SK-N-SH (cell line): ENCODE measurements at regions not wholly inside any gene's neighbourhood (a gene's known extent, or its start where the extent isn't known, plus 50 kb on each side); places are given as distances from the start of the nearest gene placed in this dataset.
A peak's percentile ranks its signal among the peaks of the same experiment; 100 is the strongest.
"Not testable (repeated sequence)": the region's sequence is repeated elsewhere in the genome, so short reads cannot be mapped to it uniquely, and the experiment has no call there.

Experiments
- CTCF ChIA-PET: fragments of 300-600, 350-600 bp; formaldehyde crosslinking; extraction: SDS; loops from one replicate; lab custom pipeline; 2021; lab: Yijun Ruan, JAX
- POLR2A ChIA-PET: fragments of 350-600 bp; sonication (Branson Sonifier 250); formaldehyde crosslinking; extraction: SDS; loops from one replicate; lab custom pipeline; 2020; ENCODE audit warnings: antibody characterized with exemption, inconsistent platforms; lab: Yijun Ruan, JAX
- DNase-seq: peaks from one replicate; pipeline ENCODE4 v3.0.0; 2012
- H2AFZ ChIP-seq: fragments of 200-600 bp; sonication (generic); 2 replicates; pipeline ENCODE4 v1.8.1; 2016; ENCODE audit warnings: antibody characterized with exemption, mild to moderate bottlenecking, low read depth
- H3F3A ChIP-seq: fragments of 200-600 bp; sonication (generic); replicated peaks from 2 replicates; pipeline ENCODE3; 2016; ENCODE audit warnings: antibody characterized with exemption, mild to moderate bottlenecking; ENCODE audit not compliant: insufficient read depth
- H3K27ac ChIP-seq, 2 experiments: fragments of 200-500 bp in 1 of 2; fragments of 200-600 bp in 1 of 2; sonication (Bioruptor generic) in 1 of 2; sonication (generic), shearing (Covaris generic) in 1 of 2; 2 replicates each; pipeline versions ENCODE4 v1.5.1 to v1.6.1; 2014 to 2016; ENCODE audit warnings: low read depth in 2 of 2, inconsistent platforms in 1 of 2, low read length in 1 of 2, mild to moderate bottlenecking in 1 of 2, mixed read lengths in 1 of 2
- H3K27me3 ChIP-seq: fragments of 200-600 bp; sonication (generic), shearing (Covaris generic); 2 replicates; pipeline ENCODE4 v1.6.1; 2016; ENCODE audit warnings: mixed run types; ENCODE audit not compliant: insufficient read depth
- H3K36me3 ChIP-seq, 2 experiments: fragments of 200-500 bp in 1 of 2; fragments of 200-600 bp in 1 of 2; sonication (Bioruptor generic) in 1 of 2; sonication (generic) in 1 of 2; replicated peaks in 1 of 2; 2 replicates each; pipeline versions ENCODE3 to v1.5.1; 2014 to 2016; ENCODE audit warnings: low read length in 1 of 2, mild to moderate bottlenecking in 1 of 2; ENCODE audit not compliant: insufficient read depth in 2 of 2, control insufficient read depth in 1 of 2
- H3K4me1 ChIP-seq, 2 experiments: fragments of 200-500 bp in 1 of 2; fragments of 200-600 bp in 1 of 2; sonication (Bioruptor generic) in 1 of 2; sonication (generic), shearing (Covaris generic) in 1 of 2; 2 replicates each; pipeline versions ENCODE4 v1.5.1 to v1.6.1; 2014 to 2016; ENCODE audit warnings: low read depth in 1 of 2, low read length in 1 of 2, mixed run types in 1 of 2; ENCODE audit not compliant: insufficient read depth in 2 of 2, control insufficient read depth in 1 of 2
- H3K4me2 ChIP-seq: fragments of 200-600 bp; sonication (generic), shearing (Covaris generic); 2 replicates; pipeline ENCODE4 v1.6.1; 2017; ENCODE audit warnings: mixed run types
- H3K4me3 ChIP-seq, 2 experiments: fragments of 200-500 bp in 1 of 2; fragments of 200-600 bp in 1 of 2; sonication (Bioruptor generic) in 1 of 2; sonication (generic), shearing (Covaris generic) in 1 of 2; 2 replicates each; pipeline versions ENCODE4 v1.5.1 to v1.8.1; 2014 to 2016; ENCODE audit warnings: low read depth in 2 of 2, inconsistent platforms in 1 of 2, low read length in 1 of 2, mild to moderate bottlenecking in 1 of 2, mixed read lengths in 1 of 2, moderate library complexity in 1 of 2
- H3K79me2 ChIP-seq: fragments of 200-600 bp; sonication (generic); 2 replicates; pipeline ENCODE4 v1.8.1; 2017; ENCODE audit warnings: mild to moderate bottlenecking; ENCODE audit not compliant: insufficient read depth
- H3K9ac ChIP-seq: fragments of 200-600 bp; sonication (generic); 2 replicates; pipeline ENCODE4 v1.6.1; 2017; ENCODE audit warnings: mixed run types
- H3K9me2 ChIP-seq: fragments of 200-600 bp; sonication (generic); 2 replicates; pipeline ENCODE4 v1.6.1; 2017; ENCODE audit warnings: mixed run types
- H3K9me3 ChIP-seq: fragments of 200-600 bp; sonication (generic); 2 replicates; pipeline ENCODE4 v1.6.1; 2017; ENCODE audit warnings: mixed run types, mild to moderate bottlenecking, moderate library complexity
- H4K20me1 ChIP-seq: fragments of 200-600 bp; sonication (generic); 2 replicates; pipeline ENCODE4 v1.6.1; 2017; ENCODE audit warnings: mild to moderate bottlenecking, mixed run types; ENCODE audit not compliant: insufficient read depth
- CHD2 ChIP-seq: fragments of 150-350 bp; IDR thresholded peaks from 2 replicates; pipeline ENCODE4 v1.6.1; 2018; ENCODE audit warnings: low read length; ENCODE audit not compliant: partially characterized antibody
- EP300 ChIP-seq, 2 experiments: IDR thresholded peaks; 2 replicates each; pipeline versions ENCODE4 v1.4.0 to v1.6.1; 2012; ENCODE audit warnings: borderline replicate concordance in 1 of 2, low read depth in 1 of 2, low read length in 1 of 2
- EZH2phosphoT487 ChIP-seq: fragments of 200-600 bp; sonication (generic); IDR thresholded peaks from 2 replicates; pipeline ENCODE4 v1.6.1; 2017; ENCODE audit warnings: low read depth, mixed run types, mild to moderate bottlenecking, antibody characterized with exemption, moderate library complexity, borderline replicate concordance
- FOSL2 ChIP-seq: IDR thresholded peaks from 2 replicates; pipeline ENCODE4 v1.4.0; 2012; ENCODE audit warnings: low read depth, mild to moderate bottlenecking, moderate library complexity, borderline replicate concordance
- GABPA ChIP-seq: IDR thresholded peaks from 2 replicates; pipeline ENCODE4 v1.4.0; 2012; ENCODE audit warnings: low read depth, mild to moderate bottlenecking
- JUND ChIP-seq: IDR thresholded peaks from 2 replicates; pipeline ENCODE4 v1.4.0; 2012
- PBX3 ChIP-seq: IDR thresholded peaks from 2 replicates; pipeline ENCODE4; 2012
- RXRA ChIP-seq: IDR thresholded peaks from 2 replicates; pipeline ENCODE4 v1.4.0; 2012; ENCODE audit warnings: low read depth, mild to moderate bottlenecking, borderline replicate concordance
- SMC3 ChIP-seq: IDR thresholded peaks from 2 replicates; pipeline ENCODE4 v1.6.1; 2012; ENCODE audit warnings: low read depth, low read length, improper control_type of control experiment
- TAF1 ChIP-seq: IDR thresholded peaks from 2 replicates; pipeline ENCODE4 v1.6.1; 2012; ENCODE audit warnings: low read depth, mild to moderate bottlenecking, low read length, moderate library complexity, borderline replicate concordance
- TCF12 ChIP-seq: IDR thresholded peaks from 2 replicates; pipeline ENCODE4 v1.4.0; 2012
- TEAD4 ChIP-seq: IDR thresholded peaks from 2 replicates; pipeline ENCODE4 v1.4.0; 2012; ENCODE audit warnings: mild to moderate bottlenecking, borderline replicate concordance; ENCODE audit not compliant: insufficient read depth
- WGBS: methylation state at CpG from one replicate; pipeline ENCODE4 v1.1.6; 2017; ENCODE audit warnings: low lambda C conversion rate; 5-methylcytosine and 5-hydroxymethylcytosine counted together
- TF ChIP-seq, protein P1 (sequence below): fragments of 200-600 bp; sonication (generic); IDR thresholded peaks from 2 replicates; pipeline ENCODE4 v1.6.1; 2017; ENCODE audit warnings: antibody characterized with exemption, mild to moderate bottlenecking, moderate library complexity

- H3K4me2 ChIP-seq, H3K9ac ChIP-seq, H3K27me3 ChIP-seq, H3K4me3 ChIP-seq, H3K4me1 ChIP-seq, DNase-seq, H3K79me2 ChIP-seq, H4K20me1 ChIP-seq, POLR2A ChIA-PET, H3K27ac ChIP-seq, H3F3A ChIP-seq, H3K9me2 ChIP-seq, H3K36me3 ChIP-seq, H3K9me3 ChIP-seq, CTCF ChIA-PET, H2AFZ ChIP-seq: not testable (repeated sequence)
- 75% methylated on average over 13 of the region's 13 CpGs for WGBS
Measured at GRCh38 chr12:25803029-25803664, 155.3 kb upstream of the RASSF8 start.

DNA sequence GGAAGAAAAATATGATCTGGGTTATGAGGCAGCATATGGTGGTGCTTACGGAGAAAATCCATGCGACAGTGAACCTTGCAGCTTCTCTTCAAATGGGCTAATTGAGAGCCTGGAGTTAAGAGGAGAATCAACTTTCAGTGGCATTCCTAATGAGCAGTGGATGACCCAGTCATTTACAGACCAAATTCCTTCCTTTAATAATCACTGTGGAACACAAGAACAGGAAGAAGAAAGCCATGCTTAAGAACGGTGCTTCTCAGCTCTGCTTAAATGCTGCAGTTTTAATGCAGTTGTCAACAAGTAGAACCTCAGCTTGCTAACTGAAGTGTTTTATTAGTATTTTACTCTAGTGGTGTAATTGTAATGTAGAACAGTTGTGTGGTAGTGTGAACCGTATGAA, 154.2 kb upstream of the RASSF8 start:
- H3K4me2 ChIP-seq, H3F3A ChIP-seq, CTCF ChIA-PET, H3K27ac ChIP-seq, POLR2A ChIA-PET, H3K4me3 ChIP-seq, DNase-seq, H3K9me3 ChIP-seq, H3K9ac ChIP-seq, H3K27me3 ChIP-seq, H3K36me3 ChIP-seq, H3K79me2 ChIP-seq, H3K9me2 ChIP-seq, H3K4me1 ChIP-seq, H4K20me1 ChIP-seq: not testable (repeated sequence)
- WGBS, result 64% methylated on average over 4 of the region's 4 CpGs
- H2AFZ ChIP-seq, result 0 out of 2 replicates have a peak overlapping the region, but pooled peaks have one; percentile 42

DNA sequence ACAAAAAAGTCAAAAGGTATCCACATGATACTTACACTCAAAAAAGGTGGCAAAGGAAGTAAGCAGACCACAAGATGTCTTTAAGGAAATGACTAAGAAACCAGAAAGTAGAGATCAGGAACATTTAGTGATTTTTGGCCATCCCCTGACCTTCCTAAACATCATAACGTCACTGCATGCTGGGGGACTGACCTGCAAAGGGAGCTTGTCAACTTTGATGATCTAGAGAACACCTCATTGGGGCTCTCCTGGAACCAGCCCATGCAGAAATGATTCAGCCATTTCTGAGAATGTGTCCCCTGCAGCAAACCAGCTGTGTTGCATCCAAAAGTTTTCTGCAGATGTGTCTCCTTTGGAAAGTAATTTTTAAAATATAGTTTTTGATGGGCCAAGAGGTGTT, 152.2 kb upstream of the RASSF8 start:
- TF ChIP-seq TEAD4, result no peak
- peak; percentile 39; the same call in 1 of the 2 replicates for TF ChIP-seq TCF12
- TF ChIP-seq CHD2, result no peak
- TF ChIP-seq JUND, result no peak
- no peak for TF ChIP-seq RXRA
- no peak for TF ChIP-seq EZH2phosphoT487
- TF ChIP-seq PBX3, result peak; percentile 38; the same call in 1 of the 2 replicates
- no peak for TF ChIP-seq TAF1
- TF ChIP-seq EP300 (IDR thresholded peaks at IDR 0.05; ENCODE audit: borderline replicate concordance in 1 of 2, low read depth in 1 of 2, low read length in 1 of 2), result peak in 1 of 2 experiments; percentile 55; a peak in 1 of 4 replicates
- no peak; the same call in 1 of the 2 replicates for TF ChIP-seq FOSL2
- TF ChIP-seq, protein P1, sequence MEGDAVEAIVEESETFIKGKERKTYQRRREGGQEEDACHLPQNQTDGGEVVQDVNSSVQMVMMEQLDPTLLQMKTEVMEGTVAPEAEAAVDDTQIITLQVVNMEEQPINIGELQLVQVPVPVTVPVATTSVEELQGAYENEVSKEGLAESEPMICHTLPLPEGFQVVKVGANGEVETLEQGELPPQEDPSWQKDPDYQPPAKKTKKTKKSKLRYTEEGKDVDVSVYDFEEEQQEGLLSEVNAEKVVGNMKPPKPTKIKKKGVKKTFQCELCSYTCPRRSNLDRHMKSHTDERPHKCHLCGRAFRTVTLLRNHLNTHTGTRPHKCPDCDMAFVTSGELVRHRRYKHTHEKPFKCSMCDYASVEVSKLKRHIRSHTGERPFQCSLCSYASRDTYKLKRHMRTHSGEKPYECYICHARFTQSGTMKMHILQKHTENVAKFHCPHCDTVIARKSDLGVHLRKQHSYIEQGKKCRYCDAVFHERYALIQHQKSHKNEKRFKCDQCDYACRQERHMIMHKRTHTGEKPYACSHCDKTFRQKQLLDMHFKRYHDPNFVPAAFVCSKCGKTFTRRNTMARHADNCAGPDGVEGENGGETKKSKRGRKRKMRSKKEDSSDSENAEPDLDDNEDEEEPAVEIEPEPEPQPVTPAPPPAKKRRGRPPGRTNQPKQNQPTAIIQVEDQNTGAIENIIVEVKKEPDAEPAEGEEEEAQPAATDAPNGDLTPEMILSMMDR, result no peak
- no peak for TF ChIP-seq GABPA
- TF ChIP-seq SMC3, result no peak
- Histone ChIP-seq H3K79me2 (no peaks in the 10 kb centered on the region), H3K4me1 (no peaks in the 10 kb centered on the region), H3K4me3 (no peak overlapping the region), H3F3A (no peaks in the 10 kb centered on the region), H2AFZ (no peak overlapping the region), H3K9me2 (no peaks in the 10 kb centered on the region), H4K20me1 (no peaks in the 10 kb centered on the region), H3K36me3 (no peaks in the 10 kb centered on the region), H3K27me3 (no peaks in the 10 kb centered on the region), H3K27ac (no peak overlapping the region), H3K4me2 (no peak overlapping the region), H3K9ac (no peak overlapping the region), H3K9me3 (0 out of 2 replicates have a peak, but pooled peaks cover 4% of the 10 kb centered on the region)
- WGBS, result 9% methylated on average over 1 of the region's 1 CpG
- POLR2A ChIA-PET, result no interaction called here
- CTCF ChIA-PET, result no interaction called here
- DNase-seq, result no peak
